IMR-90 (cell line): ENCODE measurements at regions not wholly inside any gene's neighbourhood (a gene's known extent, or its start where the extent isn't known, plus 50 kb on each side); places are given as distances from the start of the nearest gene placed in this dataset.
A peak's percentile ranks its signal among the peaks of the same experiment; 100 is the strongest.

ENCODE experiments used
- ATAC-seq: fragments of 200-7000 bp; cut with Tn5 transposase; 2 replicates; pipeline ENCODE4 v1.9.1; 2020; ENCODE audit warnings: low read depth, mild to moderate bottlenecking, moderate library complexity
- BruUV-seq: library from RNA; stranded (reverse); fragments of 400-500 nt; replicated peaks from 2 replicates; lab custom pipeline; 2021; lab: Mats Ljungman, UMichigan
- CTCF ChIA-PET: fragments of 300-600 bp; formaldehyde crosslinking; extraction: SDS; loops from one replicate; lab custom pipeline; 2021; ENCODE audit warnings: antibody characterized with exemption; lab: Yijun Ruan, JAX
- POLR2A ChIA-PET: fragments of 300-600 bp; sonication (Branson Sonifier 250); formaldehyde crosslinking; loops from one replicate; lab custom pipeline; 2022; ENCODE audit warnings: antibody characterized with exemption; ENCODE audit not compliant: unreplicated experiment; lab: Charles Lee
- DNase-seq: peaks from one replicate; pipeline ENCODE4 v3.0.0; 2013
- H2AFZ ChIP-seq: replicated peaks from 2 replicates; pipeline ENCODE3; 2013; ENCODE audit warnings: low read length, mild to moderate bottlenecking; ENCODE audit not compliant: poor library complexity
- H2AK5ac ChIP-seq: 2 replicates; pipeline ENCODE4 v1.6.1; 2013; ENCODE audit warnings: low read depth, low read length, inconsistent platforms
- H2AK9ac ChIP-seq: replicated peaks from 2 replicates; pipeline ENCODE3; 2013; ENCODE audit warnings: mild to moderate bottlenecking, low read depth, low read length, moderate library complexity; ENCODE audit not compliant: poor library complexity
- H2BK120ac ChIP-seq: 2 replicates; pipeline ENCODE4 v1.6.1; 2013; ENCODE audit warnings: low read depth, low read length, inconsistent platforms
- H2BK15ac ChIP-seq: 3 replicates; pipeline ENCODE4 v1.6.1; 2013; ENCODE audit warnings: low read depth, low read length, inconsistent platforms
- H2BK20ac ChIP-seq: 2 replicates; pipeline ENCODE4 v1.6.1; 2013; ENCODE audit warnings: low read depth, mild to moderate bottlenecking, inconsistent platforms, low read length, moderate library complexity
- H2BK5ac ChIP-seq: 2 replicates; pipeline ENCODE4 v1.6.1; 2013; ENCODE audit warnings: mild to moderate bottlenecking, low read depth, low read length, inconsistent platforms; ENCODE audit not compliant: poor library complexity, severe bottlenecking
- H3K14ac ChIP-seq: replicated peaks from 2 replicates; pipeline ENCODE4 v1.6.1; 2013; ENCODE audit warnings: low read depth, low read length, inconsistent platforms
- H3K18ac ChIP-seq: 2 replicates; pipeline ENCODE4 v1.6.1; 2013; ENCODE audit warnings: low read depth, low read length, control low read depth
- H3K23ac ChIP-seq: 2 replicates; pipeline ENCODE4 v1.6.1; 2013; ENCODE audit warnings: low read depth, low read length, inconsistent platforms
- H3K27ac ChIP-seq: 2 replicates; pipeline ENCODE4 v1.5.1; 2013; ENCODE audit warnings: mild to moderate bottlenecking, control low read depth, low read length; ENCODE audit not compliant: insufficient read depth
- H3K27me3 ChIP-seq: 2 replicates; pipeline ENCODE4 v1.6.1; 2013; ENCODE audit warnings: low read length; ENCODE audit not compliant: control insufficient read depth, insufficient read depth
- H3K36me3 ChIP-seq: 2 replicates; pipeline ENCODE4 v1.6.1; 2013; ENCODE audit warnings: low read length, mixed read lengths; ENCODE audit not compliant: control insufficient read depth, insufficient read depth
- H3K4ac ChIP-seq: 2 replicates; pipeline ENCODE4 v1.6.1; 2013; ENCODE audit warnings: low read depth, low read length, inconsistent platforms
- H3K4me1 ChIP-seq: 2 replicates; pipeline ENCODE4 v1.6.1; 2013; ENCODE audit warnings: low read length, mixed read lengths; ENCODE audit not compliant: control insufficient read depth, insufficient read depth
- H3K4me2 ChIP-seq: 2 replicates; pipeline ENCODE4 v1.6.1; 2013; ENCODE audit warnings: low read depth, mild to moderate bottlenecking, control low read depth, low read length, moderate library complexity
- H3K4me3 ChIP-seq: 2 replicates; pipeline ENCODE4 v1.5.1; 2013; ENCODE audit warnings: low read depth, mild to moderate bottlenecking, control low read depth, low read length, moderate library complexity; ENCODE audit not compliant: insufficient read depth
- H3K56ac ChIP-seq: 2 replicates; pipeline ENCODE4 v1.6.1; 2013; ENCODE audit warnings: low read length, inconsistent platforms; ENCODE audit not compliant: insufficient read depth; ENCODE audit errors: extremely low read depth
- H3K79me1 ChIP-seq, 2 experiments: 2 replicates each; pipeline ENCODE4 v1.6.1; 2013; ENCODE audit warnings: low read length in 2 of 2, inconsistent platforms in 1 of 2, low read depth in 1 of 2
- H3K9ac ChIP-seq: 2 replicates; pipeline ENCODE4 v1.6.1; 2013; ENCODE audit warnings: low read depth, low read length, control low read depth
- H3K9me1 ChIP-seq: 2 replicates; pipeline ENCODE4 v1.6.1; 2013; ENCODE audit warnings: low read length, inconsistent platforms; ENCODE audit not compliant: insufficient read depth
- H3K9me3 ChIP-seq: 2 replicates; pipeline ENCODE4 v1.6.1; 2013; ENCODE audit warnings: low read length; ENCODE audit not compliant: control insufficient read depth, insufficient read depth
- H4K20me1 ChIP-seq: 2 replicates; pipeline ENCODE4 v1.6.1; 2013; ENCODE audit warnings: low read length, inconsistent platforms; ENCODE audit not compliant: insufficient read depth
- H4K5ac ChIP-seq: 2 replicates; pipeline ENCODE4 v1.6.1; 2013; ENCODE audit warnings: mild to moderate bottlenecking, low read depth, low read length, control low read depth
- H4K8ac ChIP-seq, 2 experiments: 2 replicates each; pipeline ENCODE4 v1.6.1; 2013; ENCODE audit warnings: low read depth in 2 of 2, low read length in 2 of 2, control low read depth in 1 of 2, inconsistent platforms in 1 of 2
- H4K91ac ChIP-seq: 2 replicates; pipeline ENCODE4 v1.6.1; 2013; ENCODE audit warnings: low read depth, low read length, inconsistent platforms; ENCODE audit not compliant: insufficient read depth
- BHLHE40 ChIP-seq: fragments of 150-350 bp; IDR thresholded peaks from 2 replicates; pipeline ENCODE4 v1.6.1; 2016; ENCODE audit warnings: mild to moderate bottlenecking, low read depth, low read length
- MAZ ChIP-seq: IDR thresholded peaks from 2 replicates; pipeline ENCODE4 v1.6.1; 2012; ENCODE audit warnings: low read depth, mild to moderate bottlenecking, low read length, improper control_type of control experiment, moderate library complexity, borderline replicate concordance
- MXI1 ChIP-seq: IDR thresholded peaks from 2 replicates; pipeline ENCODE4 v1.6.1; 2012; ENCODE audit warnings: low read depth, mild to moderate bottlenecking, low read length, moderate library complexity, borderline replicate concordance
- RAD21 ChIP-seq: IDR thresholded peaks from 2 replicates; pipeline ENCODE4 v1.6.1; 2012; ENCODE audit warnings: low read length, improper control_type of control experiment
- WGBS, 2 experiments: methylation state at CpG; one replicate each; pipeline versions ENCODE4 v1.1.5 to v1.1.7; 2013; ENCODE audit warnings: missing lambda C conversion rate in 2 of 2; ENCODE audit not compliant: insufficient read length in 1 of 2; ENCODE audit errors: extremely low coverage in 2 of 2; 5-methylcytosine and 5-hydroxymethylcytosine counted together
- dilution Hi-C: fragments of 300-500 bp; cut with HindIII; formaldehyde crosslinking; loops from one replicate; pipeline ENCODE4 v1.14.3; 2018; ENCODE audit warnings: low sequenced_read_pairs; ENCODE audit not compliant: unreplicated experiment
- in situ Hi-C: fragments of 300-500 bp; cut with MboI; formaldehyde crosslinking; loops from 3 replicates; pipeline ENCODE4 v1.14.3; 2019; ENCODE audit warnings: low sequenced_read_pairs, inconsistent platforms, mixed read lengths
- intact Hi-C: fragments of 100-400 bp; cut with micrococcal nuclease; formaldehyde crosslinking; loops from 2 replicates; pipeline ENCODE4 v1.10.0; 2022
- TF ChIP-seq, protein P1 (sequence below): fragments of 150-350 bp; IDR thresholded peaks from 2 replicates; pipeline ENCODE4 v1.6.1; 2017; ENCODE audit warnings: mild to moderate bottlenecking, antibody characterized with exemption, low read length, low read depth

GRCh38 chr4:140237616-140238350 lies 83.8 kb upstream of the MAML3 start:
- TF ChIP-seq, protein P1, sequence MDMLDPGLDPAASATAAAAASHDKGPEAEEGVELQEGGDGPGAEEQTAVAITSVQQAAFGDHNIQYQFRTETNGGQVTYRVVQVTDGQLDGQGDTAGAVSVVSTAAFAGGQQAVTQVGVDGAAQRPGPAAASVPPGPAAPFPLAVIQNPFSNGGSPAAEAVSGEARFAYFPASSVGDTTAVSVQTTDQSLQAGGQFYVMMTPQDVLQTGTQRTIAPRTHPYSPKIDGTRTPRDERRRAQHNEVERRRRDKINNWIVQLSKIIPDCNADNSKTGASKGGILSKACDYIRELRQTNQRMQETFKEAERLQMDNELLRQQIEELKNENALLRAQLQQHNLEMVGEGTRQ: no peak
- no peak for TF ChIP-seq BHLHE40
- TF ChIP-seq RAD21: 0 out of 2 replicates have a peak, but pooled peaks have one; percentile 11
- peak; percentile 8; the same call in 1 of the 2 replicates for TF ChIP-seq MAZ
- TF ChIP-seq MXI1: 0 out of 2 replicates have a peak, but pooled peaks have one; percentile 19
- ChIA-PET POLR2A (interaction anchor here (0.6 to 1.3 kb wide), 3 partner anchors 13 to 80 kb away, joined by 3 to 15 read pairs (median 3); no protein-coding TSS in a partner anchor), CTCF (interaction anchor here (0.6 to 2.0 kb wide), 5 partner anchors 16 to 324 kb away, joined by 3 to 6 read pairs (median 3); no protein-coding TSS in a partner anchor)
- H3K79me1 ChIP-seq: no peaks in the 10 kb centered on the region
- H4K5ac ChIP-seq: peak overlapping the region; percentile 76
- H3K23ac ChIP-seq: peak overlapping the region; percentile 93
- WGBS, 2 experiments: 13% methylated on average over 3 of the region's 16 CpGs; no CpG with 5 or more reads in 1 of the 2 experiments
- peak overlapping the region; percentile 67 for H3K18ac ChIP-seq
- peak overlapping the region; percentile 44 for H3K4me2 ChIP-seq
- H2AK5ac ChIP-seq: peak overlapping the region; percentile 93
- H4K8ac ChIP-seq: peak overlapping the region; percentile 90 to 96
- no peaks in the 10 kb centered on the region for H3K27me3 ChIP-seq
- peak overlapping the region; percentile 94 for H2AK9ac ChIP-seq
- peak overlapping the region; percentile 81 for H2BK5ac ChIP-seq
- peak overlapping the region; percentile 89 for H2BK20ac ChIP-seq
- peak overlapping the region; percentile 97 for H2BK120ac ChIP-seq
- intact Hi-C loops (loop anchor here (5.0 kb wide), 1 partner anchor 580 kb away; no protein-coding TSS in a partner anchor), in situ Hi-C loops (loop anchor here (10.0 kb wide), 1 partner anchor 73 kb away; no protein-coding TSS in a partner anchor), dilution Hi-C loops (no loop called here)
- peak overlapping the region; percentile 83; the same call in 2 of the 3 replicates for H2BK15ac ChIP-seq
- H4K20me1 ChIP-seq: no peaks in the 10 kb centered on the region
- peak overlapping the region; percentile 85 for H2AFZ ChIP-seq
- H3K4me3 ChIP-seq: no peak overlapping the region
- peak overlapping the region; percentile 57 for H3K9ac ChIP-seq
- H3K27ac ChIP-seq: peak overlapping the region; percentile 87
- H3K9me3 ChIP-seq: no peaks in the 10 kb centered on the region
- H3K56ac ChIP-seq: peak overlapping the region; percentile 84
- no peaks in the 10 kb centered on the region for H3K36me3 ChIP-seq
- peak overlapping the region; percentile 97 for H4K91ac ChIP-seq
- peaks cover 28% of the 10 kb centered on the region for H3K4me1 ChIP-seq
- H3K4ac ChIP-seq: peak overlapping the region; percentile 98
- ATAC-seq (peak; percentile 81), DNase-seq (peak; percentile 93)
- no TSS peak for BruUV-seq
- peak overlapping the region; percentile 96 for H3K14ac ChIP-seq
- peaks cover 30% of the 10 kb centered on the region for H3K9me1 ChIP-seq
